ENCODE measurements at regions not wholly inside any gene's neighbourhood (a gene's known extent, or its start where the extent isn't known, plus 50 kb on each side); places are given as distances from the start of the nearest gene placed in this dataset.

GRCh38 chr3:23067116-23067515 lies 136.0 kb upstream of the UBE2E2 start:
- TF ChIP-seq ARNTL (CRISPR knock-in tag; IDR thresholded peaks at IDR 0.05; ENCODE audit: borderline replicate concordance, low read depth) (no peak), ZNF70 (CRISPR knock-in tag; IDR thresholded peaks at IDR 0.05) (no peak), ZC3H10 (CRISPR knock-in tag; IDR thresholded peaks at IDR 0.05) (no peak), POU6F1 (CRISPR knock-in tag; IDR thresholded peaks at IDR 0.05; ENCODE audit: borderline replicate concordance, low read depth) (no peak), CSRNP3 (CRISPR knock-in tag; IDR thresholded peaks at IDR 0.05) (no peak)

Data from SK-N-SH treated with all-trans-retinoic acid at 6 μM for 48 hours (cell line).